NCI-H460 (cell line): ENCODE measurements at regions not wholly inside any gene's neighbourhood (a gene's known extent, or its start where the extent isn't known, plus 50 kb on each side); places are given as distances from the start of the nearest gene placed in this dataset.
"Not testable (repeated sequence)": the region's sequence is repeated elsewhere in the genome, so short reads cannot be mapped to it uniquely, and the experiment has no call there.

Source experiments
- DNase-seq: peaks from one replicate; pipeline ENCODE4 v3.0.0-alpha.2; 2016; ENCODE audit warnings: low read depth; ENCODE audit errors: extremely low read depth

DNA sequence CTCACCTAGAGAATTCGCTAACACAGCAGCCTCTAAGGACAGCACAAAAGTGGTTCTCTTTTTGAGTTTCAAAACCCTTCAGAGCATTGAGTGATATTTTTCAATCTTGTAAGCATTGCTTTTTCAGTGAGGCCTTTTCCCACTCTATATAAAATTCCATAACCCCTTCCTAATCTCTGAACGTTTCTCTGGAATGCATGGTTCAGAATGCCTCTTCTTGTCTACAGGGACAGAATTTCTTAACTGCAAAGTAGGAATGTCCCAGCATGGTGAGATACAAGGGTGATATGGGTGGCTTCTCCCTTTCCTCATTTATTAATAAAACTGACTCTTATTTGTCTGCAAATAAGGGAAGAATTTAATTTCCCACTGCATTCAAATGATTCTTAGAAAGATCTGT is 377.9 kb downstream of the LTN1 start:
- DNase-seq, result no peak

DNA sequence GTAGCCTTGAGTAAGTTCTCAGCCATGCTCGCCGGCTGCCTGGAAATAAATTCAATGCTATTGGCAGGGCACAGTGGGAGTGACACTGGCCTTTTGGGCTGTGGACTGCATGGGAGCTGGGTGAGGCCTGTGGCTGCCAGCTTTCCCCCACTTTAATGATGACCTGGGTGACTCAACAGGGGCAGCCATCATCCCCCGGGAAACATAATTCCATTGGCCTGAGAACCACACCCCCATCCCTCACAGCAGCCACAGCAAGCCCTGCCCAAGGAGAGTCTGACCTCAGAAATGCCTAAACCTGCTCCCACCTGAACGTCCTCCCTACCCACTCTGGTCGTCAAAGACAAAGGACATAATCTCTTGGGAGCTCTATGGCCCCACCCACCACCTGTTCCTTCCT is 384.0 kb downstream of the LTN1 start:
- DNase-seq, result no peak

DNA sequence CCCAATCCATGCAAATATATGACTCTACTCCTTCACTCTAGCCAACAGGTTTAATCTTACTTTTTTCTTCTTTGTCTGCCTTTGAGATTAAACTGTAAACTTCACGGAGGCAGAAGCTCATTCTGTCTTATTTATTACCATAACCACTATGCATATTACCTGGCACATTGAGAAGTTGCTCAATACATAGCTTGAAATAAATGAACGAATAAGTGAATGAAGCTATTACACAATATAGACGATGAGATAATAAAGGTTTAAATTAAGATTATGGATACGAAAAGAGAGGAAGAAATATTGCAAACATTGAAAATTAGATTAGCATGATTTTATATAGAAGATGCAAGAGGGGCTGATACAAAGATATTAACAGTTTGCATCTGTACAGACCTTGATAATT is 385.1 kb downstream of the LTN1 start:
- no peak for DNase-seq

DNA sequence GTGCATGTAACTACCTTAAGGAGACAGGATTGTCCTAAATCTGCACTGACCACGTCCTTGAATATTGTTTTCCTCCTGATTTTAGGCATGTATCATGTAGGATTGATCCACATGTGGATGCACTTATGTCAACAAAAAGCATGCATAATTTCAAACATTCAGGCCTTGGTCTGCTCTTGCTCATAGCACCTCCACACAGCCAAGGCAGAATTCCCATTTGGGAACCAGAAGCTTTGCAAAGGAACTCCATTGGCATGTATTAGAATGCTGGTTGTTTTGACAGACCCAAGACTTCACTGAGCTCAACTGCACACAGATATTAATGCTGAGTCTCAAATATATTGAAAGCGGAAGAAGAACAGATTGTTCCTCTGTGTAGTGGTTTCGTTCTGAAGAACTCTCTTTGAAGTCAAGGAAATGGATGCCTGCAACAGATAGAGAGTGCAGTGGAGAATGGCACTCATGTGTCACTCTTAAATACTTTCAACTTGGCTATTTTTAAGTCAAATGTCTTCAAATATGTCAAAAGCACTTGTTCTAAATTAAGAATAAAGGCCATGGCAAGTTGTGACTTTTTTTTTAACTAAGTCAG is 387.6 kb downstream of the LTN1 start:
- no peak for DNase-seq

- DNase-seq, result no peak
These were observed 390.1 kb downstream of the LTN1 start for GRCh38 chr21:28602546-28602945.

- no peak for DNase-seq
These were observed 394.5 kb downstream of the LTN1 start for GRCh38 chr21:28598214-28598613.

- DNase-seq, result no peak
These were observed 400.3 kb downstream of the LTN1 start for GRCh38 chr21:28592205-28592865.

GRCh38 chr21:28590676-28591075 is 402.0 kb downstream of the LTN1 start:
- no peak for DNase-seq

- DNase-seq, result no peak
These were observed 402.7 kb downstream of the LTN1 start for GRCh38 chr21:28590026-28590425.

GRCh38 chr21:28588997-28589396 is 403.7 kb downstream of the LTN1 start:
- DNase-seq, result no peak

- no peak for DNase-seq
These were observed 404.9 kb downstream of the LTN1 start for GRCh38 chr21:28587748-28588147.

- no peak for DNase-seq
These were observed 410.7 kb downstream of the LTN1 start for GRCh38 chr21:28581976-28582375.

GRCh38 chr21:28581311-28581731 is 411.4 kb downstream of the LTN1 start:
- DNase-seq, result not testable (repeated sequence)

DNA sequence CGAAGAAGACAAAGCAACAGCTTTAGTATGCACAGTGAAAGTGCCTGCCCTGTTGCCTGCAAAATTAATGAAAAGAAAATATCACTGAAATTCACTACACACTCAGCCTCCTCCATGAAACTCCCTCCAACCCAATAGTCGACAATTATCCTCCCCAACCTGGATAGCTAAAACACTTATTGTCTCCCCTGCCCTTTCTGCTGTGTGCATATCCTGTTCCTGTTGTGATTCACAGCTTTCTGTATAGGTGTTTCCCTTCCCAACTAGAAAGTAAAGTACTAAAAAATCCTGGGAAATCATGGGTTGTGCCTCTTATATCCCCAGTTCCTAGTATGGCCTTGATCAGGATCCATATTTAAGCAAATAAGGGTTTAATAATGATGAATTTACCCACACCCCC is 412.1 kb downstream of the LTN1 start:
- DNase-seq, result no peak

GRCh38 chr21:28579986-28580550 is 412.6 kb downstream of the LTN1 start:
- DNase-seq, result no peak

DNA sequence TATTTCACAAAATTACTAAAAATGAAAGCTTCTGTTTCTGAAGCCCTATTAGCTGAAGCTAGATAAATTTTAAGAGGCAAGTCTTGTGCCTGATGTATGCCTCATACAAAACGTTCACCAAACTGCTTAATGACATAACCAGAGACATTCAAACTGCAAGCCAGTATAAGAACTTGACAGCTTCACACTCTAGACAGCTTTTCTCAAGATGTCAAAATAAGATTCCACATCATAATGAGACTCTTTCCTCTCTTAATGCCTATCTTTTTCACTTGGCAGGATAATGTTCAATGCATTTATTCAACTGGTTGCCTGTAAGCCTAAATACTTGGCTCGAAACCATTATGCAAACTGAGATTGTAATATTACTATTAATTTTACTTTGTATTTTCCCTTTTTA is 424.0 kb downstream of the LTN1 start:
- no peak for DNase-seq

DNA sequence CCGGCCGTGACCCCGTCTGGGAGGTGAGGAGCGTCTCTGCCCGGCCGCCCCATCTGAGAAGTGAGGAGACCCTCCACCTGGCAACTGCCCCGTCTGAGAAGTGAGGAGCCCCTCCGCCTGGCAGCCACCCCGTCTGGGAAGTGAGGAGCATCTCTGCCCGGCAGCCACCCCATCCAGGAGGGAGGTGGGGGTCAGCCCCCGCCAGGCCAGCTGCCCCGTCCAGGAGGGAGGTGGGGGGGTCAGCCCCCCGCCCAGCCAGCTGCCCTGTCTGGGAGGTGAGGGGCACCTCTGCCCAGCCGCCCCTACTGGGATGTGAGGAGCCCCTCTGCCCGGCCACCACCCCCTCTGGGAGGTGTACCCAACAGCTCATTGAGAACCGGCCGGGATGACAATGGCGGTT is 428.7 kb downstream of the LTN1 start:
- not testable (repeated sequence) for DNase-seq

DNA sequence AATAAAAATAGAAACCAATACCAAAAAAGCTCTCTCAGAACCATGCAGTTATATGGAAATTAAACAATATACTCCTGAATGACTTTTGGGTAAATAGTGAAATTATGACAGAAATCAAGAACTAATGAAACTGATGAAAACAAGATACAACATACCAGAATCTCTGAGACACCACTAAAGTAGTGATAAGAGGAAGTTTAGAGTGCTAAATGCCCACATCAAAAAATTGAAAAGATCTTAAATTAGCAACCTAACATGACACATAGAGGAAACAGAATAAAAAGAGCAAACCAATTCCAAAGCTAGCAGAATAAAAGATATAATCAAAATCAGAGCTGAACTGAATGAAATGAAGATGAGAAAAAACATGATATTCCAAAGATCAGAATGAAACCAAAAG is 430.9 kb downstream of the LTN1 start:
- no peak for DNase-seq

GRCh38 chr21:28554660-28555475 is 437.8 kb downstream of the LTN1 start:
- DNase-seq, result no peak

- DNase-seq, result no peak
These were observed 442.4 kb downstream of the LTN1 start for GRCh38 chr21:28550057-28550825.

GRCh38 chr21:28548291-28548690 is 444.4 kb downstream of the LTN1 start:
- no peak for DNase-seq
